Putamen (tissue), 1 donor: ENCODE measurements at regions not wholly inside any gene's neighbourhood (a gene's known extent, or its start where the extent isn't known, plus 50 kb on each side); places are given as distances from the start of the nearest gene placed in this dataset.
"Not testable (repeated sequence)": the region's sequence is repeated elsewhere in the genome, so short reads cannot be mapped to it uniquely, and the experiment has no call there.

Experiments used
- DNase-seq: peaks from one replicate; pipeline ENCODE4 v3.0.0-alpha.2; 2016; ENCODE audit warnings: low spot score

- no peak for DNase-seq
Observed at GRCh38 chr10:83516788-83517187, 622.5 kb upstream of the GHITM start.

GRCh38 chr10:83517456-83517855, 621.9 kb upstream of the GHITM start:
- DNase-seq = no peak

- DNase-seq = no peak
Observed at GRCh38 chr10:83518779-83519178, 620.5 kb upstream of the GHITM start.

- DNase-seq = not testable (repeated sequence)
Observed at GRCh38 chr10:83520386-83520785, 618.9 kb upstream of the GHITM start.

GRCh38 chr10:83522456-83522855, 616.9 kb upstream of the GHITM start:
- no peak for DNase-seq

GRCh38 chr10:83522881-83523386, 616.4 kb upstream of the GHITM start:
- no peak for DNase-seq

- no peak for DNase-seq
Observed at GRCh38 chr10:83527934-83528333, 611.4 kb upstream of the GHITM start.

- no peak for DNase-seq
Observed at GRCh38 chr10:83533290-83533689, 606.0 kb upstream of the GHITM start.

- no peak for DNase-seq
Observed at GRCh38 chr10:83536426-83536825, 602.9 kb upstream of the GHITM start.

- no peak for DNase-seq
Observed at GRCh38 chr10:83538047-83538446, 601.3 kb upstream of the GHITM start.

GRCh38 chr10:83539528-83540308, 599.6 kb upstream of the GHITM start:
- DNase-seq = no peak

GRCh38 chr10:83541046-83541445, 598.3 kb upstream of the GHITM start:
- DNase-seq = no peak

- DNase-seq = no peak
Observed at GRCh38 chr10:83542774-83543411, 596.4 kb upstream of the GHITM start.

- DNase-seq = no peak
Observed at GRCh38 chr10:83543691-83544462, 595.4 kb upstream of the GHITM start.

GRCh38 chr10:83545901-83546391, 593.4 kb upstream of the GHITM start:
- no peak for DNase-seq

GRCh38 chr10:83551190-83551589, 588.1 kb upstream of the GHITM start:
- DNase-seq = not testable (repeated sequence)

- DNase-seq = no peak
Observed at GRCh38 chr10:83553366-83553765, 585.9 kb upstream of the GHITM start.

- no peak for DNase-seq
Observed at GRCh38 chr10:83555264-83555663, 584.0 kb upstream of the GHITM start.

GRCh38 chr10:83562381-83562780, 576.9 kb upstream of the GHITM start:
- DNase-seq = no peak

GRCh38 chr10:83564889-83565588, 574.3 kb upstream of the GHITM start:
- DNase-seq = no peak

- no peak for DNase-seq
Observed at GRCh38 chr10:83572036-83572435, 567.3 kb upstream of the GHITM start.

GRCh38 chr10:83574770-83575169, 564.5 kb upstream of the GHITM start:
- DNase-seq = no peak
